Lower leg skin (tissue), 4 donors: ENCODE measurements at regions not wholly inside any gene's neighbourhood (a gene's known extent, or its start where the extent isn't known, plus 50 kb on each side); places are given as distances from the start of the nearest gene placed in this dataset.

ENCODE experiments used
- DNase-seq, 2 donors: peaks; one replicate each; pipeline ENCODE4 v3.0.0-alpha.2; 2019; ENCODE audit warnings: low spot score in 2 of 2
- H3K4me3 ChIP-seq: fragments of 200-600 bp; sonication (generic); 2 replicates; pipeline ENCODE4 v1.5.1; 2017; ENCODE audit warnings: mild to moderate bottlenecking, low read depth; ENCODE audit not compliant: poor library complexity, severe bottlenecking
- POLR2A ChIP-seq, 2 donors: fragments of 450-650 bp; IDR thresholded peaks; one replicate each; pipeline ENCODE4 v1.6.1; 2016 to 2017; ENCODE audit warnings: antibody characterized with exemption in 2 of 2, mild to moderate bottlenecking in 1 of 2, moderate library complexity in 1 of 2
- WGBS, 2 donors: methylation state at CpG; one replicate each; pipeline ENCODE4 v1.1.5; 2018; 5-methylcytosine and 5-hydroxymethylcytosine counted together
- intact Hi-C: fragments of 100-400 bp; cut with DNase I; formaldehyde crosslinking; loops from one replicate; pipeline ENCODE4 v1.15.0; 2023; ENCODE audit warnings: low total_unique reads
- TF ChIP-seq, protein P1 (sequence below), 3 donors: fragments of 450-650 bp; IDR thresholded peaks; one replicate each; pipeline ENCODE4 v1.5.1; 2016; ENCODE audit warnings: antibody characterized with exemption in 3 of 3, mild to moderate bottlenecking in 3 of 3, moderate library complexity in 2 of 3

- no peak overlapping the region for H3K4me3 ChIP-seq
- intact Hi-C loops: loop anchor here (5.0 kb wide), 1 partner anchor 1052 kb away; no protein-coding TSS in a partner anchor
These were observed 142.2 kb upstream of the DDHD1 start for GRCh38 chr14:53295372-53295771.

DNA sequence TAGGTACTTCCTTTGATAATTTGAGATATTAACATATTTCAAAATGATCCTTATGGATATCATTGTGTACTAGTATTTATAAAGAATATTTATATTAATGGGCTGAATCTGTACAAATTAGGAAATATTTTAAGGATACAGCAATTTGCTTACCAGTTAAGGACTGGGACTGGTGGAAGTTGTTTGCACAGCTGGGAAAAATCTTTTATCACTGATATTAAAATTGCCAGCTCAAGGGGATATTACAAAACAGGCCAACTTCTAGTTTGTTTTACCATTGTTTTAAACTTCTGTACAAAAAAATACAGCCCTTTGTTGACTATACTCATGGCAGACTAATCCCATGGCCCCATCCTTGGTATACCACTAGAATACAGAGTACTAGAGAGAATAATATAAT lies 133.2 kb upstream of the DDHD1 start:
- H3K4me3 ChIP-seq: no peak overlapping the region
- intact Hi-C loops: no loop called here
- no peak for DNase-seq
- TF ChIP-seq POLR2A (IDR thresholded peaks at IDR 0.05): no peak
- TF ChIP-seq, protein P1, sequence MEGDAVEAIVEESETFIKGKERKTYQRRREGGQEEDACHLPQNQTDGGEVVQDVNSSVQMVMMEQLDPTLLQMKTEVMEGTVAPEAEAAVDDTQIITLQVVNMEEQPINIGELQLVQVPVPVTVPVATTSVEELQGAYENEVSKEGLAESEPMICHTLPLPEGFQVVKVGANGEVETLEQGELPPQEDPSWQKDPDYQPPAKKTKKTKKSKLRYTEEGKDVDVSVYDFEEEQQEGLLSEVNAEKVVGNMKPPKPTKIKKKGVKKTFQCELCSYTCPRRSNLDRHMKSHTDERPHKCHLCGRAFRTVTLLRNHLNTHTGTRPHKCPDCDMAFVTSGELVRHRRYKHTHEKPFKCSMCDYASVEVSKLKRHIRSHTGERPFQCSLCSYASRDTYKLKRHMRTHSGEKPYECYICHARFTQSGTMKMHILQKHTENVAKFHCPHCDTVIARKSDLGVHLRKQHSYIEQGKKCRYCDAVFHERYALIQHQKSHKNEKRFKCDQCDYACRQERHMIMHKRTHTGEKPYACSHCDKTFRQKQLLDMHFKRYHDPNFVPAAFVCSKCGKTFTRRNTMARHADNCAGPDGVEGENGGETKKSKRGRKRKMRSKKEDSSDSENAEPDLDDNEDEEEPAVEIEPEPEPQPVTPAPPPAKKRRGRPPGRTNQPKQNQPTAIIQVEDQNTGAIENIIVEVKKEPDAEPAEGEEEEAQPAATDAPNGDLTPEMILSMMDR (IDR thresholded peaks at IDR 0.05): no peak

More at GRCh38 chr14:53295372-53295771, 142.2 kb upstream of the DDHD1 start:
- TF ChIP-seq, protein P1 (IDR thresholded peaks at IDR 0.05): no peak
- no peak for TF ChIP-seq POLR2A (IDR thresholded peaks at IDR 0.05)
- no peak for DNase-seq
- 84 to 89% methylated on average over 4 of the region's 4 CpGs for WGBS, 2 donors

GRCh38 chr14:53285821-53286220 lies 132.7 kb upstream of the DDHD1 start:
- H3K4me3 ChIP-seq: no peak overlapping the region
- no peak for DNase-seq
- no peak for TF ChIP-seq POLR2A (IDR thresholded peaks at IDR 0.05)
- TF ChIP-seq, protein P1 (IDR thresholded peaks at IDR 0.05): no peak
- 62 to 70% methylated on average over 4 of the region's 4 CpGs for WGBS, 2 donors
- intact Hi-C loops: no loop called here

- intact Hi-C loops: no loop called here
- no peak for DNase-seq
- no peak overlapping the region for H3K4me3 ChIP-seq
- 91 to 95% methylated on average over 4 of the region's 4 CpGs for WGBS, 2 donors
- no peak for TF ChIP-seq POLR2A (IDR thresholded peaks at IDR 0.05)
These were observed 131.9 kb upstream of the DDHD1 start for GRCh38 chr14:53285064-53285463.

GRCh38 chr14:53278602-53279506 lies 125.7 kb upstream of the DDHD1 start:
- TF ChIP-seq, protein P1 (IDR thresholded peaks at IDR 0.05): no peak
- no peak for TF ChIP-seq POLR2A (IDR thresholded peaks at IDR 0.05)
- no peak for DNase-seq
- WGBS, 2 donors: 81 to 87% methylated on average over 12 of the region's 12 CpGs
- intact Hi-C loops: no loop called here
- no peak overlapping the region for H3K4me3 ChIP-seq

DNA sequence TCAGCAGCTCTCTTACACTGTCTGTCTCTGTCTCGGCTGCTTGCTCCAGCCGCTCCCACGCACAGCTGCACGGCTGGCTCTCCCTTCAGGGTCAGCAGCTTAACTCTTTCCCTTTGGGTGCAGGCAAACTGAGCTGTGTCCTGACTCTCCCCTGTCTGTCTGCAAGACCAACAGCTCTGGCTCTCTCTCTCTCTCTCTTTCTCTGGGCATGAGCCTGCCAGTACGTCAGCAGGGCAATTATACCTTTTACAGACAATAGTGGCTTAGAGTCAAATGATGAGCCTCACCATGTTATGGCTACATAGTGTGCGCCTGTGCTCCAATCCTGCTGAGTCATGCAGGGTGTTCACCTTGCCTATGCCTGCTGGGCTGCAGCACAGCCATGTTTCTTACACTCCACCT lies 120.5 kb upstream of the DDHD1 start:
- DNase-seq: no peak

More for the DNA sequence above, 120.5 kb upstream of the DDHD1 start:
- TF ChIP-seq, protein P1 (IDR thresholded peaks at IDR 0.05): no peak
- no peak for TF ChIP-seq POLR2A (IDR thresholded peaks at IDR 0.05)
- intact Hi-C loops: no loop called here
- H3K4me3 ChIP-seq: no peak overlapping the region
- WGBS, 2 donors: 57 to 61% methylated on average over 6 of the region's 6 CpGs
